NOMO-1 (cell line): ENCODE measurements at regions not wholly inside any gene's neighbourhood (a gene's known extent, or its start where the extent isn't known, plus 50 kb on each side); places are given as distances from the start of the nearest gene placed in this dataset.
A peak's percentile ranks its signal among the peaks of the same experiment; 100 is the strongest.

Experiments
- DNase-seq, 2 experiments: peaks; one replicate each; lab custom pipeline; 2025; ENCODE audit not compliant: unreplicated experiment in 2 of 2; lab: John Stamatoyannopoulos, UW

GRCh38 chr2:226446406-226447001, 353.1 kb downstream of the IRS1 start:
- DNase-seq, result no peak

- DNase-seq, result no peak
Measured at GRCh38 chr2:226445216-226445861, 354.3 kb downstream of the IRS1 start.

GRCh38 chr2:226443112-226443511, 356.5 kb downstream of the IRS1 start:
- DNase-seq, result no peak

GRCh38 chr2:226440127-226440918, 359.3 kb downstream of the IRS1 start:
- no peak for DNase-seq

- peak; percentile 80 to 85 for DNase-seq
Measured at GRCh38 chr2:226439337-226439736, 360.3 kb downstream of the IRS1 start.

GRCh38 chr2:226435146-226435545, 364.5 kb downstream of the IRS1 start:
- no peak for DNase-seq

- no peak for DNase-seq
Measured at GRCh38 chr2:226434702-226435101, 364.9 kb downstream of the IRS1 start.

GRCh38 chr2:226431288-226431948, 368.2 kb downstream of the IRS1 start:
- no peak for DNase-seq

GRCh38 chr2:226429476-226429875, 370.1 kb downstream of the IRS1 start:
- no peak for DNase-seq

- DNase-seq, result peak in 1 of 2 experiments; percentile 5
Measured at GRCh38 chr2:226427538-226428307, 371.9 kb downstream of the IRS1 start.

- DNase-seq, result no peak
Measured at GRCh38 chr2:226426292-226426736, 373.3 kb downstream of the IRS1 start.

GRCh38 chr2:226424971-226425370, 374.6 kb downstream of the IRS1 start:
- no peak for DNase-seq

GRCh38 chr2:226423498-226423960, 376.1 kb downstream of the IRS1 start:
- peak; percentile 85 to 95 for DNase-seq

- DNase-seq, result no peak
Measured at GRCh38 chr2:226420646-226421045, 379.0 kb downstream of the IRS1 start.

GRCh38 chr2:226418521-226418920, 381.1 kb downstream of the IRS1 start:
- DNase-seq, result no peak

- no peak for DNase-seq
Measured at GRCh38 chr2:226414335-226414734, 385.3 kb downstream of the IRS1 start.

- DNase-seq, result no peak
Measured at GRCh38 chr2:226413498-226414130, 386.0 kb downstream of the IRS1 start.

- DNase-seq, result no peak
Measured at GRCh38 chr2:226411727-226412360, 387.8 kb downstream of the IRS1 start.

- no peak for DNase-seq
Measured at GRCh38 chr2:226411205-226411604, 388.4 kb downstream of the IRS1 start.
